OCI-LY7 (cell line): ENCODE measurements at regions not wholly inside any gene's neighbourhood (a gene's known extent, or its start where the extent isn't known, plus 50 kb on each side); places are given as distances from the start of the nearest gene placed in this dataset.

Experiments used
- CTCF ChIP-seq: fragments of 200-600 bp; sonication (generic); conservative IDR thresholded peaks from 2 replicates; pipeline ENCODE4 v1.5.1; 2014; ENCODE audit warnings: mild to moderate bottlenecking, antibody characterized with exemption, low read length, moderate library complexity, mixed read lengths
- EZH2phosphoT487 ChIP-seq: fragments of 200-600 bp; sonication (generic); IDR thresholded peaks from 2 replicates; pipeline ENCODE4 v1.6.1; 2018; ENCODE audit warnings: low read depth, borderline replicate concordance, mild to moderate bottlenecking, mixed run types, antibody characterized with exemption, low read length, moderate library complexity, mixed read lengths

GRCh38 chr15:88742161-88742560, 61.1 kb upstream of the ACAN start:
- TF ChIP-seq CTCF (no peak), EZH2phosphoT487 (no peak)
